GM18498 (cell line): ENCODE measurements at regions not wholly inside any gene's neighbourhood (a gene's known extent, or its start where the extent isn't known, plus 50 kb on each side); places are given as distances from the start of the nearest gene placed in this dataset.

ENCODE experiments used
- ATAC-seq: cut with Tn5 transposase; IDR thresholded peaks from one replicate; pipeline ENCODE4 v1.9.1; 2021; ENCODE audit warnings: mild to moderate bottlenecking, moderate library complexity; ENCODE audit not compliant: unreplicated experiment

DNA sequence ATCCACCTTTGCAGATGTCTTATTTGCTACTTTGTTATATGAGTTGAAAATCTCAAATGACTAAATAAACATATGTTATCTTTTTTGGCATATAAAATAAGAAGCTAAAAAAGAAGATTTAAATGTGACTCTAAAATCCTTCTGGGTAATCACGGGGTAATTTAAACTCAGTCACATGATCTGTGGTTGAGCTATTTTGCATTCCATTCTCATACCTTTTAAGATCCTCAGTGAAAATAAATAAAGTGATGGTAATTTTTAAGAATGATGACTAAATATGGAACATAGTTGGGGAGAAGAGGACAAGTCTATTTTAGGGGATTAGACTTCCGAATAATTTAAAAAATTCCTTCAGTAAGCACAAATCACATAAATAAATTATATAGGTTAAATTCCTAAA lies 1076.8 kb downstream of the TUSC7 start:
- ATAC-seq: no peak

DNA sequence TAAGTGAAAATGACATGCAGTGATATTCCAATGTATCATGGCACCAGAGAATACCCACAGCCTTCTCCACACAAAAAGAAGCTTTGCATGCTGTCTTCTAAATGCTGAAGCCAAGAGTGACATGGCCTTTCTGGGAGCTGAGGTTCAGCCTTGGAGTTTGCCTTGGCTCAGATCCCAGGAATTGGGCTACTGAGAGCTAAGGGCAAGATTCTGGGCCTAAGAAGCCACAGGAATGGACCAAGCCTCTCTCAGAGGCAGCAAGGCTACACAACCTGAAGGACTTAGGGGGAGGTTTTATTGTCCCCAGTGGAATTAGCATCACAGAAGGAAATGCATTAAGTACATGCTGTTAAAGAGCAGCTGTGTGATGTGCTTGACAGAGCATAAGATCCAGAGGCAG lies 1078.5 kb downstream of the TUSC7 start:
- no peak for ATAC-seq

DNA sequence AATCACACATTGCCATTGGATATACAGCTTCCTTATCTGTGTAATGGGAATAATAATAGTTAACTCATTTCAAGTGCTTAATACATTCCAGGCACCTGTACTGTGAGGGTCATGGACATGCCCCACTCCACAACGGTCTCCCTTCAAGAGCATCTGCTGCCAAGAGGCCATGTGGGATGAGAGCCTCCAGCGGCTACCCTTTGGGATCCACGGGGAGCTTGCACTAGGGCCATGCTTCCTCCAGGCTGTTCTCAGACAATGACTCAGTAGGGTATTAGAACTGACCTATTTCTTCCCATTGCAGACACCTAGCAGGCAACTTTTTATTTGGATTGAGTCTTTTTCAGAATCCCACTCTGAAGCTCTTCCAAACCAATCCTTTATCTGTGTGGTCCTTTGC lies 1078.9 kb downstream of the TUSC7 start:
- no peak for ATAC-seq

DNA sequence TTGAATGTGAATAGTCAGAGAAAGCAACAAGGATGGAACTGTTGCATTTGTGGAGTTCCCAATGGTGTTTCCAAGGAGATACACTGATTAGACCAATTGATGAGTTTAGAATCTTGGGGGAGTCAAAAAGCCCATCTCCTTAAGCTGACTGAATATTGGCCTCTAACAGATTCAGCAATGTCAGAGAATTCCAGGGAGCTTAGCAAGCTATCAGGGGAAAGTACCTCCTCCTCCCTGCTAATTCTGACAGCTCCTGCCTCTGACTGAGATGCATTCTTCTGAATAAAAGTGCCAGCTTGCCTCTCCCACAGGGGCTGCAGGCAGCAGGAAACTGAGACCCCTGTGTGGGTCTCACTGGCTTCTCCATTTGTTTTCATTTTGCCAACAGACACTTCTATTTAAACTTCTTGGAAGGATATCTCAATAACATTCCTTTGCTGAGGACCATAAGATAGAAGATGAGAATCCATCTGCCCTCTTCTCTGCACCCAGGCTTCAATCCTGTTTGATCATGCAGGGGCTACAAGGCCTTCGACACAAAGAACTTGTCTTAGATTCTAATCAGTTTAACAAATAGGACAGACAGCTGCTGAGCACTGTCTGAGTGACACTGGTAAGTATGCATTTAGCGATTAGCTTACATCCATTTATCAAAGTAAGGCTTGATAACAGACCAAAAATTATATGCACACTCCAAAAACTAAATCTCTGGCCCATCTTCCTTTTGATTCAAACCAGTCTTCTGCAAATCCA lies 1080.8 kb downstream of the TUSC7 start:
- no peak for ATAC-seq

DNA sequence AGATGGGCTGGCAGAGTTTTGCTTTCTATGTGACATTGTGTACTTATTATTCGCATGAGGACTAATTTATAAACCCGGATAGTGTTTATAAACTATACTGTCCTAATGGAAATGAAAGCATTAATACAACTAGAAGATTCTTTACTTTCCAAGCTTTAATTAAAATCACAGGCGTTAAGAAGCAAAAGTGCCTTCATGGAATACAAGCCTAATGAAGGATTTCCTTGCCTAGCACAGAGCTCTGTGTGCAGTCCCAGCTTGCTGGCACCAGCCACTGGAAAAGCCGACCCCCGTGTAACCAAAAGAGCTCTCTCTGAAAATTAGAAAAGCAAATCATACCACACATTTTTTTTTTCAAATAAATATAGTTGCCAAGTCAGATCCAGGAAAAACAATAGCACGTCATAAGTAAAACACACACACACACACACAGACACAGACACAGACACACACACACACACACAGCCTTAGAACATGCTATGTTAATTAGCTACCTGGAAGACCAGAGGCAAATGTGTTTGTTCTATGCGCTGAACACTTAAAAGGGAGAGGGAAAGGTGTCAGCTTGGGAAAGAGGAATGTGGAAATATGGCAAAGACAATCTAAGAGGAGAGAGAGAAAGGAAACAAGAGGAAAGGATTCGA lies 1084.2 kb downstream of the TUSC7 start:
- no peak for ATAC-seq

DNA sequence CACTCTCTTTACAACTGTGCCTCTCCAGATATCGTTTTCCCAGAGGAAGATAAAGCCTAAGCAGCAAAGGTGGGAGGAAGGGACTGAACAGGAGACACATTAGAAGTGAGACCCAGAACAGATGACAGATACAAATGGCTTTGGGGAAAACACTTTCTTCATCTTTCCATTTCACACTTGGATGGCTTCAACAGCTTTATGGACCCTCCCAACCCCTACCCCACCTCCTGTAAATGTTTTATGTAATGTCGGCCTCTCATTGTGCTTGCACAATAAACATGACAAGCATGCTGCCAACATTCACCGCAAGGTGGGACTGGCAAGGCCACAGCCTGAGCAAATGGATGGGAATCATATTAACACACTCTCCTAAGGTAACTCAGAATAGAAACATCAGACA lies 1088.6 kb downstream of the TUSC7 start:
- no peak for ATAC-seq

DNA sequence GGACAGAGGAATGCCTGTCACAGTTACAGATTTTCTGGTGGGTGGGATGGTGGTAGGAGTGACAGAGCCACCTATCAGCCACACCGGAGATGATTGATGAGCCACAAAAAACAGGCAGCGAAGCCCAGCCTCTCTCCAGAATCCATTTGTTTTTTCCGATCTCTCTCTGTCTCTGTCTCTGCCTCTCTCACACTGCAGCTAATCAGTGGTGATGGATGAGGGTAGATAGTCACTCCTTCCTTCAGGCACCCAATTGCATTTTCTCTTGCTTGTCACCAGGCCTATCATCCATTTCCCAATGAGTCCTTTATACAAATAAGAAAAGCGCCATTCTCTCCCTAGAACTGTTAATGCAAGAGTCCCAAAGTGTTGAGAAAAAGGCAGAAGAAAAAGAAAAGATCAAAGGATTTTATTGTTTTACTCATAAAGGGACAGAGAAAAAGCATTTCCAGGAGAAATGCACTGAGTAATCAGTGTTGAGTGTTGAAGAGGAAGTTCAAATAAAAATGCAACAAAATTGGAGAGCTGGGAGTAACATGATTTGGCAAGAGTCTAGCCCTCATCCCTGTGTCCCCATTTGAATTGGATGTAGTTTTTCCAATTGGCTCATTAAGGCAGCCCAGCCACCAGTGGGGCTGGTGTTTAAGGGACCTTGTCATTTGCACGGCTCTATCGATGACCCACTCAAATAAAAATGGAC lies 1089.3 kb downstream of the TUSC7 start:
- no peak for ATAC-seq

DNA sequence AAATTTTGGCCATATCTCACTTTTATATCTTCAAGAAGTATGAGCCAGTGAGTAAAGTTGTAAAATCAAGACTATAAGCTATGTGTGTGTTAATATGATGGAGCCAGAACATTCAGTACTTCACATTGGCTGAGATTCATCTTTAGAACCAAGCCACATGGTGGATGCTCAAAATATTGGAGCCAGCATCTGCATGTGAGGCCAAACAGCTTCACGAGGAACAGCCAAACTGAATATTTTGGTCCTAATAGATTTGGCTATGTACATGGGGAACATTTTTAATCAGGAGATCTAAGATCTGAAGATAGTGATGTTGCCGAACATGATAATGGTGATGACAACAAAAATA lies 1089.8 kb downstream of the TUSC7 start:
- ATAC-seq: no peak

DNA sequence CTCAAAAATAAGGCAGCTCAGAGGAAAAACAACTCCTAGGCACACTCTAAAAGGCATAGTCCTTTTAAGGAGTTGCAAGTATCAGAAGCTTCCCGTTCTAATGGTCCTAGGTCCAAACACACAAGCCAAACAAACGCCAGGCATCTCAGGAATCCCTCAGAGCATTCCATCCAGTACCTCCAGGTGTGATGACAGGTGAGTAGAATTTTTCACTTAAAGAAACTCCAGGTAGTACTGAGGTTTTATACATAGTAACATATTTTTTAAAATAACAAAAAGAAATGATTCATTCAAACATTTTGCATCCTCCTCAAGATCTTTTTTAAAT lies 1092.3 kb downstream of the TUSC7 start:
- no peak for ATAC-seq

DNA sequence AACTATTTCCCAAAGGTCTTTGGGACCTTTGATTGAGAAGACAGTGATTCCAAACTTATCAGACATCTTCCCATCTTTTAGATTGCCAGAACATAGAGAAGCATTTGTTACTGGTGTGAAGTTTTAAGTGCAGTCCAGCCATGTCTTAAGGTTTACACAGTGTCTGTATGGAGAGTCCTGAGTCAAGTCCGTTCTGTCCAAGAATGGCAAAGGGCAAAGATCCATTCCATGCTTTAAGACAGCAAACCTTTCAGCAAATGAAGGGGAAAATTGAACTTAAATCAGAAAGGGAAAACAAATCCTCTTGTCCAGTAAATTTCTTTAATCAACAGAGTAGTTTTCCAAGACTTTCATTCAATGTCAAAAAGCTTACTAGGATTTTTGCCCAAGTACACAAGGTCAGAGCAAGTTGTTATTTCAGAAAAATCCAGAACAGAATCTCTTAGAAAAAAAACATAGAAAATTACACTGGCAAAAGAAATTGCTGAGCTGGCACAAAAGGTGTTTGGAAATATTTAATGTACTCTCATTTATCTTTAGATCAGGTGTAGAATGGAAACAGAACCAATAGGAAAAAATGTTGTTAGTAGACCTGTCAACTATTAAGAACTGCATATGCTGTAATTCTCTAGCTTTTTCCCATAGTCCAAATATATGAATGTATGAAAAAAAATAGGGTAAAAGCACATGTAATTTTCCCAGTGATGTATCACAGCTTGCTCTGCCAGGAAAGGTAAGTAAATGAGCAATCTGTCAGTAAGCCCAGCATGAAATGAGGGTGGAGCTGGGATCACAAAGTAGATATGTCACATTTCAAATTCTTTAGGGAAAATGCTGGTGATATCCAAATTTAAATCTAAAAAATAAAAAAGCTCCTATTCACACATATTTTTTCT lies 1099.9 kb downstream of the TUSC7 start:
- no peak for ATAC-seq

DNA sequence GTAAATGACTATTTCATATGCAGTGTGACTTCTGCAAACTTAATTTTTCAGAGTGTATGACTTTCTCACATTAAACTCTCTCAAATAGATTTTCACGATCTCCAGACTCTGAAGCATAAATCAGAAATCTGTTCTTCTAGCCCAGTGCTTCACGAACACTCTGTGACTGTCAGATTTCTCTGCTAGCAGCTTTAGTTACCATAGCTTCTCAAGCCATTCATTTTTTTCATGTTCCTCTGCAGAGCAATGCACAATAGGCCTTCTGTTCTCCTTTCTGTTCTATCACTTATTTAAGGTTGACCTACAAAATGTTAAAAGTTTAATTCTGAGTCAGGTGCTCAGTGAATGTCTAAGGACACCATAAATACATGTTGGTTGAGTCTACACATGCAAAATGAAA lies 1102.2 kb downstream of the TUSC7 start:
- ATAC-seq: no peak

DNA sequence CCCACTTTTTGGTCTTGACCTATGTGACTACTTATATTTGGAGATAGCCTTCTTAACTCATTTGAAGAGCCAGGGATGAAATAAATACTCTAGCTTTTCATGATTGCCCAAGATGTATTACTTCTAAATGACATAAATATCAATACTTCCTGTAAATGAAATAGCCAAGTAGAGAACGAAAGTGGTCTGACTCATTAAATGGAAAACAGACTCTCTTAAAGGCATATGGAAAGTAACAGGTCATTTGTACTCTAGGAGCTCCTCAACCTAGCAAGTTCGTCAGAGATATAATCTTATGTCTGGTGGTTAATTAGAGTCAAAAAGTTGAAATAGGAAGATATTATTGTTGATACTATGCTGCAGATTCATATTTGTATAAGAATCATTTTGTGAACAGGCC lies 1105.4 kb downstream of the TUSC7 start:
- ATAC-seq: no peak

DNA sequence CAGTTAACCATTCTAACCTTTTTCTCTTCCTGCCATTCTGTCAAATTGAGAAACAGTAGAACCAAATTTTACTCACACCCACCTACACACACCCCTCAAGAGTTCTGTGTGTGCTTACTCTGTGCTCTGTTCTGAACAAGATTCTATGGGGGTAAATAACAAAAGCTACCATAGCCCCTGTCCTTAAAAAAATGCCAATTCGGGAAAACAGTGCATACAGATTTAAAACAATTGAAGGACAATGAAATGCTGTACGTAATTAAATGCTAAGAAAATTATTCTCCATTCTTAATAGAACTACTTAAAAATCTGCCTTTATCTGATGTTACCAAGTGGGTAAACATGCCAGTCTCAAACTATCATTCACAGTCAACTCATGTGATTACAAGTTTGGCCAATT lies 1107.5 kb downstream of the TUSC7 start:
- ATAC-seq: no peak

DNA sequence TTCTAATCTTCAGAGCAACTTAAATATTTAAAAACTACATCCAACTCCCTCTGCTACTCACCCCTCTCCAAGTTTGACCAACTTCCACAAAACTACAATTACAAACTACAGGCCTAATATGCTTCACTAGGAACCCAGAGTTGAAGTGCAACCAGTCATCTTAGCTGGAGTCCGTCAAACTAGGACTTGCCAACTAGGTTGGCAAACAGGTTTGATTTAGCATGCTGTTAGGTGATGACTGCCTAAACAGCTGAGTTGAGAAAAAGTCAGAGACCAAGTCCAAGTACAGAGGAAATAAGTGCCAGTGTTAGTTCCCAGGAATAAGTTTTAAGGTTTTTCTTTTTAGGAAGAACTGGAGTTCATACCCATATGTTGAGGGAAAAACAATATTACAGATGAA lies 1109.0 kb downstream of the TUSC7 start:
- no peak for ATAC-seq

DNA sequence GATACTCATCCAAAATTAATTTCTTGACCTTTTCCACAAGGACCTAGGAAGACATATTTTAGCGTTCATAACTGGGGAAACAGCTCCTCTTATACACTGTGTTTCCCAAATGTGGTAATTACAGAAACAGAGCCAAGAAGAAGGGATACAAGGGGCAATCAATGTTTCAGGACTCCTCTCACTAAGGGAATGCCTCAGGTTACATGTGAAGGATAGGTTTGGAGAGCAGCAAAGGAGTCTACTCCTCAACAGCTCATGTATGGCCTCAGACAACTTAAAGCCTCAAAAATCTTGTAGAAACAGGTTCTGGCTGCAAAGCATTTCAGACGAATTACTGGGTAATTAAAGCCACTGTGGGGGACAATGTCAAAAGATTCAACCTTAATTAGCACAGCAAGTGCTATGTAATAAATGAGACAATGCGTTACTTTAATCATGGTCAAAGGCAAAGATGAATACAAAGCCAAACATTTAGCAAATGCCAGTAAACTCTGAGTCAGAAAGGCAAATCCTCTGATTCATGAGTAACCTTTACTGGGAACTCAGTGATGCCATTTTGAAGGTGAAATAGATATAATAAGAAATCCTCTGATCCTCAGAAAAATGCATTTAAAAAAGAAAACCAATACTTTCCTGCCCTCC lies 1111.2 kb downstream of the TUSC7 start:
- no peak for ATAC-seq

DNA sequence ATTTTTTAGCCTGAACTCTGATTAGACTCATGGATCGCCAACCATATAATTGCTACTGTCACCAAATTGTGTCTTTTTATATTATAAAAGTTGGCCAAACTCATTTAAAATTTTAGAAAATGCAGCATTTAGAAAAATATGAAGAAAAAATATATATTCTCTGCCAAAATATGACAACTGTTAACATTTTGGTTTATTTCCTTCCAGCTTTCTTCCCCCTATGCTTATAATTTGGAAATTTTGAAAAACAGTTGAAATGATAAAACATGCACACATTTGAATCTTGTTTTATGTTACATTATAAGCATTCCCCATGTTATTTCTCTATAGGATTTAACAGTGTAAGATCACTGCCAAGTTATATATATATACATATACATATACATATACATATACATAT lies 1112.8 kb downstream of the TUSC7 start:
- no peak for ATAC-seq

DNA sequence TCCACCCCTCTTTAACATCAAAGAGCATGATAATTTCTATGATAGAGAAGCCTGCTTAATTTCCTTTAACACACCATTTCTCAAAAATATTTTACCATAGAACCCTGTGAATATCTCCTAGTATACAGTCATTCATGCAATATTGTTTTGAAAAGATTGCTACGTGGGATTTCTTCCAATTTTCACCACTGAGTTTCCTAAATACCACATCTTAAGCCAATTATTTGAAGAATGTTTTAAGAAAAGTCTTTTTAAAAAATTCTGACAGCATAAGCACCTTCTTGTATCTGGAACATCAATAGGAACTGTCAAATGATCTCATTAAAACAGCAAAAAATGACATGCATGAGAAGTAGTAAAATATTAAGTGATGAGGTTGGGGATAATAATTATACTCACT lies 1126.7 kb downstream of the TUSC7 start:
- no peak for ATAC-seq

DNA sequence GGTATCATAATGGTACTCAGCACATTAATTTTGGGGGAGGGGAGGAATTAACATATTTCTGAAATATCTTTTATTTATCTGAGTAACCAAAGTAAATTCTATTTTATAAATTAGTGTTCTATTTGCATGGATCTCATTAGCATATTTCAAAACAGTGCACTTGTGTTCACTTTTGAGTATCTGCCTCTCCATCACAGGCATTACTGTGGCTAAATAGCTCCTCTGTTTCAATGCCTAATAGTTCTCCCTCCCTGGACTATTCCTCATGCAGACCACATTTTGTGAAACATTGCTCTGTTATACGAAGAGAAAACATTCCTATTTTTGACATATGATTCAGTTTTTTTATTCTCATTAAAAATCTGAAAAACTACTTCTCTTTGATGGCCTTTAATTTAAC lies 1127.8 kb downstream of the TUSC7 start:
- ATAC-seq: no peak

DNA sequence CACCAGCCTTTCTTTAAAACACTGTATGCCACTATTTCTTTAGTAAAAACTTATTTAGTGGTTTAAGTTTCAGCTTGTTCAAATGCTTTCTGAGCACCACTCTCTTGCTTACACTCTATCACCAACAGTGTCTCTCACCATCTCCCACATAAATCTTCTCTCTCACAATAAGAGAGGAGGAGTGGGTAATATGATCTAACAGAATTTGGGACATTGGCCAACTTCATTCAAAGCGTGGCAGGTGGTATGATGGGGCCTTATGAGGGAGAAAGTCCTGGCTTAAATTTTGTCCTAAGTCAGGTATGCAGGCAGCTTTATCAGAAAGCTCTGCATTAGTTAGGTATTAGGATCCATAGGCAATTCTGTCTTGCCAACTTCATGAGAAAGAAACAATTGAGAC lies 1132.5 kb downstream of the TUSC7 start:
- ATAC-seq: no peak

DNA sequence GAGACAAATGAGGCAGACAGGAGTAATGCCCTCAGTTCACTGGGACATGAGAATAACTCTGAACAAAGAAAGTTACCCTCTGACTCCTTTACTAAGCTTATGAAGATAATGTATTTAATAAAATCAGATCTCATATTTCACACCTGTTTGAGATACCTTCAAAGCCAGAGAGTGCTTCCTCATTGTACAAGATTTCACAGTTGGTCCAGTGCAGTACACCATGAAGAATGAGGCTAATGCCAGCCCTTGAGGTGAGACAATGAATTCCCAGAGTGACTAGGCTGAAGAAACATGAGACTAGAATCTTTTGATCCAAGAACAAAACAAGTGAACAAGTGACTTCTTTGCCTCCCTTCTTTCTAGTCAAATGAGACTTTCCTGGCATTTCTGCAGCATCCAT lies 1133.8 kb downstream of the TUSC7 start:
- no peak for ATAC-seq

DNA sequence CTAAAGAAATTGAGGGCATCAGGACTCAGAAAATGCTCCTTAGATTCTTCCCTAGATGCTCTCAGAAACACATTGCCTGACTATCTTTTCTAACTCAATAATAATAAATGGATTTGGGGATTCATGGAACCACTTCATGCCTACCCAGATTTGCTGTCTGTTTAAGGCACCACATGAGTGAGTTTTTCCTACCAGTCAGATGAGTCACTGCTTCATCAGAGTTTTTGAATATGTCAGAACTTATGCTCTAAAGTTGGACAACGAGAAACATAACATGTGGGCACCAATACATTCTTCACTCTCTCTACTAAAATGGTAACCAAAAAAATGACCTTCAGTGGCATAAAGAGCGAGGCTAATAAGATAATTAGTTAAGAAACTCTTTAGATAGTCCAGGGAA lies 1135.1 kb downstream of the TUSC7 start:
- no peak for ATAC-seq
